Naive B cell (primary cell): ENCODE measurements at regions not wholly inside any gene's neighbourhood (a gene's known extent, or its start where the extent isn't known, plus 50 kb on each side); places are given as distances from the start of the nearest gene placed in this dataset.

Experiments used
- ATAC-seq, 2 donors: fragments of 150-1000 bp; cut with Tn5 transposase; 2 replicates each; pipeline ENCODE4 v1.10.0; 2021; ENCODE audit warnings: low read depth in 2 of 2, mild to moderate bottlenecking in 2 of 2, moderate library complexity in 2 of 2
- DNase-seq: peaks from one replicate; pipeline ENCODE4 v3.0.0; 2022
- H3K27ac Mint-ChIP-seq, 6 donors: one replicate each; pipeline ENCODE4 v1.8.0; 2020 to 2022; ENCODE audit warnings: mild to moderate bottlenecking in 6 of 6, mixed read lengths in 6 of 6, moderate library complexity in 5 of 6, inconsistent platforms in 2 of 6
- H3K27me3 Mint-ChIP-seq, 3 donors: one replicate each; pipeline ENCODE4 v1.8.0; 2021 to 2022; ENCODE audit warnings: mixed read lengths in 3 of 3, mild to moderate bottlenecking in 1 of 3
- H3K36me3 Mint-ChIP-seq, 2 donors: one replicate each; pipeline ENCODE4 v1.8.0; 2020 to 2022; ENCODE audit warnings: mixed read lengths in 2 of 2, inconsistent platforms in 1 of 2, mild to moderate bottlenecking in 1 of 2
- H3K4me1 Mint-ChIP-seq, 3 donors: one replicate each; pipeline ENCODE4 v1.8.0; 2020 to 2022; ENCODE audit warnings: mixed read lengths in 3 of 3, inconsistent platforms in 1 of 3, mild to moderate bottlenecking in 1 of 3, moderate library complexity in 1 of 3
- H3K4me3 Mint-ChIP-seq, 8 donors: one replicate each; pipeline ENCODE4 v1.8.0; 2020 to 2022; ENCODE audit warnings: mild to moderate bottlenecking in 8 of 8, mixed read lengths in 8 of 8, moderate library complexity in 8 of 8, inconsistent platforms in 2 of 8
- H3K9me3 Mint-ChIP-seq, 7 donors: one replicate each; pipeline ENCODE4 v1.8.0; 2020 to 2022; ENCODE audit warnings: mixed read lengths in 7 of 7, mild to moderate bottlenecking in 5 of 7, inconsistent platforms in 2 of 7, moderate library complexity in 1 of 7

GRCh38 chr2:223528036-223528435 lies 74.1 kb downstream of the SCG2 start:
- Mint-ChIP-seq H3K9me3 (peaks cover 0 to 10% (median 2%) of the 10 kb centered on the region in 7 donors), H3K27ac (no peak overlapping the region), H3K36me3 (no peaks in the 10 kb centered on the region), H3K4me1 (no peaks in the 10 kb centered on the region), H3K4me3 (no peak overlapping the region), H3K27me3 (peaks cover 0 to 10% (median 6%) of the 10 kb centered on the region in 3 donors)
- ATAC-seq (no peak), DNase-seq (no peak)

- Mint-ChIP-seq H3K27ac (no peak overlapping the region), H3K9me3 (peaks cover 0 to 10% (median 2%) of the 10 kb centered on the region in 7 donors), H3K4me1 (no peaks in the 10 kb centered on the region), H3K27me3 (peaks cover 0 to 10% (median 6%) of the 10 kb centered on the region in 3 donors), H3K4me3 (no peak overlapping the region), H3K36me3 (no peaks in the 10 kb centered on the region)
- no peak for ATAC-seq
- DNase-seq, result no peak
Measured at GRCh38 chr2:223529696-223530095, 72.5 kb downstream of the SCG2 start.

- Mint-ChIP-seq H3K36me3 (no peaks in the 10 kb centered on the region), H3K4me3 (no peak overlapping the region), H3K4me1 (no peaks in the 10 kb centered on the region), H3K9me3 (peaks cover 0 to 10% (median 2%) of the 10 kb centered on the region in 7 donors), H3K27me3 (peaks cover 0 to 10% (median 6%) of the 10 kb centered on the region in 3 donors), H3K27ac (no peak overlapping the region)
- ATAC-seq, result no peak
- DNase-seq, result no peak
Measured at GRCh38 chr2:223530811-223531210, 71.3 kb downstream of the SCG2 start.

GRCh38 chr2:223532161-223532560 lies 70.0 kb downstream of the SCG2 start:
- H3K4me1 Mint-ChIP-seq, result no peaks in the 10 kb centered on the region
- peaks cover 0 to 16% (median 4%) of the 10 kb centered on the region in 7 donors for H3K9me3 Mint-ChIP-seq
- H3K4me3 Mint-ChIP-seq, result no peak overlapping the region
- H3K27me3 Mint-ChIP-seq, result peaks cover 0 to 10% (median 8%) of the 10 kb centered on the region in 3 donors
- H3K36me3 Mint-ChIP-seq, result no peaks in the 10 kb centered on the region
- DNase-seq (no peak), ATAC-seq (no peak)
- no peak overlapping the region for H3K27ac Mint-ChIP-seq

- H3K4me3 Mint-ChIP-seq, result peak overlapping the region in 1 of 8 donors; percentile 3
- DNase-seq, result no peak
- H3K27me3 Mint-ChIP-seq, result peaks cover 0 to 13% (median 10%) of the 10 kb centered on the region in 3 donors
- no peaks in the 10 kb centered on the region for H3K4me1 Mint-ChIP-seq
- H3K9me3 Mint-ChIP-seq, result peaks cover 0 to 16% (median 4%) of the 10 kb centered on the region in 7 donors
- no peaks in the 10 kb centered on the region for H3K36me3 Mint-ChIP-seq
- ATAC-seq, result no peak
- peak overlapping the region in 1 of 6 donors; percentile 34 for H3K27ac Mint-ChIP-seq
Measured at GRCh38 chr2:223532712-223533111, 69.4 kb downstream of the SCG2 start.

- H3K9me3 Mint-ChIP-seq, result peaks cover 0 to 10% (median 3%) of the 10 kb centered on the region in 7 donors
- H3K36me3 Mint-ChIP-seq, result no peaks in the 10 kb centered on the region
- DNase-seq (no peak), ATAC-seq (no peak)
- no peak overlapping the region for H3K27ac Mint-ChIP-seq
- H3K4me1 Mint-ChIP-seq, result no peaks in the 10 kb centered on the region
- no peak overlapping the region for H3K4me3 Mint-ChIP-seq
- peaks cover 0 to 10% (median 0%) of the 10 kb centered on the region in 3 donors for H3K27me3 Mint-ChIP-seq
Measured at GRCh38 chr2:223536546-223536945, 65.6 kb downstream of the SCG2 start.

GRCh38 chr2:223537115-223537514 lies 65.0 kb downstream of the SCG2 start:
- H3K36me3 Mint-ChIP-seq, result no peaks in the 10 kb centered on the region
- no peak overlapping the region for H3K27ac Mint-ChIP-seq
- H3K27me3 Mint-ChIP-seq, result peaks cover 0 to 13% (median 0%) of the 10 kb centered on the region in 3 donors
- DNase-seq, result no peak
- no peak for ATAC-seq
- H3K9me3 Mint-ChIP-seq, result peaks cover 0 to 10% (median 3%) of the 10 kb centered on the region in 7 donors
- no peak overlapping the region for H3K4me3 Mint-ChIP-seq
- H3K4me1 Mint-ChIP-seq, result no peaks in the 10 kb centered on the region

- peaks cover 0 to 6% (median 0%) of the 10 kb centered on the region in 7 donors for H3K9me3 Mint-ChIP-seq
Measured at GRCh38 chr2:223537651-223538601, 64.2 kb downstream of the SCG2 start.

GRCh38 chr2:223538920-223539440 lies 63.2 kb downstream of the SCG2 start:
- no peak for ATAC-seq
- no peak overlapping the region for H3K27ac Mint-ChIP-seq
- no peak overlapping the region for H3K4me3 Mint-ChIP-seq
- H3K36me3 Mint-ChIP-seq, result no peaks in the 10 kb centered on the region
- DNase-seq, result no peak
- peaks cover 0 to 6% (median 0%) of the 10 kb centered on the region in 7 donors for H3K9me3 Mint-ChIP-seq
- no peaks in the 10 kb centered on the region for H3K4me1 Mint-ChIP-seq
- H3K27me3 Mint-ChIP-seq, result peaks cover 0 to 13% (median 0%) of the 10 kb centered on the region in 3 donors

More at GRCh38 chr2:223537651-223538601, 64.2 kb downstream of the SCG2 start:
- H3K27me3 Mint-ChIP-seq, result peaks cover 0 to 13% (median 0%) of the 10 kb centered on the region in 3 donors
- H3K4me1 Mint-ChIP-seq, result no peaks in the 10 kb centered on the region
- H3K4me3 Mint-ChIP-seq, result no peak overlapping the region
- DNase-seq, result no peak
- H3K36me3 Mint-ChIP-seq, result no peaks in the 10 kb centered on the region
- ATAC-seq, result no peak
- H3K27ac Mint-ChIP-seq, result no peak overlapping the region

- peaks cover 0 to 13% (median 0%) of the 10 kb centered on the region in 3 donors for H3K27me3 Mint-ChIP-seq
- H3K27ac Mint-ChIP-seq, result no peak overlapping the region
- peaks cover 0 to 3% (median 0%) of the 10 kb centered on the region in 7 donors for H3K9me3 Mint-ChIP-seq
- H3K4me3 Mint-ChIP-seq, result no peak overlapping the region
- H3K4me1 Mint-ChIP-seq, result no peaks in the 10 kb centered on the region
- ATAC-seq (no peak), DNase-seq (no peak)
- no peaks in the 10 kb centered on the region for H3K36me3 Mint-ChIP-seq
Measured at GRCh38 chr2:223541546-223541945, 60.6 kb downstream of the SCG2 start.

GRCh38 chr2:223542501-223542900 lies 59.7 kb downstream of the SCG2 start:
- ATAC-seq, result no peak
- Mint-ChIP-seq H3K27me3 (peaks cover 0 to 7% (median 0%) of the 10 kb centered on the region in 3 donors), H3K27ac (no peak overlapping the region)

GRCh38 chr2:223545406-223545805 lies 56.8 kb downstream of the SCG2 start:
- Mint-ChIP-seq H3K4me3 (no peak overlapping the region), H3K9me3 (no peaks in the 10 kb centered on the region), H3K27me3 (peaks cover 0 to 10% (median 0%) of the 10 kb centered on the region in 3 donors), H3K36me3 (no peaks in the 10 kb centered on the region), H3K27ac (no peak overlapping the region), H3K4me1 (no peaks in the 10 kb centered on the region)
- DNase-seq, result no peak
- ATAC-seq, result no peak

More at GRCh38 chr2:223542501-223542900, 59.7 kb downstream of the SCG2 start:
- H3K4me1 Mint-ChIP-seq, result no peaks in the 10 kb centered on the region
- no peaks in the 10 kb centered on the region for H3K36me3 Mint-ChIP-seq
- no peak overlapping the region for H3K4me3 Mint-ChIP-seq
- H3K9me3 Mint-ChIP-seq, result peaks cover 0 to 2% (median 0%) of the 10 kb centered on the region in 7 donors
- no peak for DNase-seq

- no peak for ATAC-seq
- H3K27me3 Mint-ChIP-seq, result peaks cover 0 to 10% (median 0%) of the 10 kb centered on the region in 3 donors
- no peaks in the 10 kb centered on the region for H3K4me1 Mint-ChIP-seq
- H3K9me3 Mint-ChIP-seq, result no peaks in the 10 kb centered on the region
- no peaks in the 10 kb centered on the region for H3K36me3 Mint-ChIP-seq
- no peak for DNase-seq
- H3K27ac Mint-ChIP-seq, result no peak overlapping the region
- no peak overlapping the region for H3K4me3 Mint-ChIP-seq
Measured at GRCh38 chr2:223545830-223546229, 56.3 kb downstream of the SCG2 start.
